ENCODE measurements at regions not wholly inside any gene's neighbourhood (a gene's known extent, or its start where the extent isn't known, plus 50 kb on each side); places are given as distances from the start of the nearest gene placed in this dataset.
"Not testable (repeated sequence)": the region's sequence is repeated elsewhere in the genome, so short reads cannot be mapped to it uniquely, and the experiment has no call there.

DNA sequence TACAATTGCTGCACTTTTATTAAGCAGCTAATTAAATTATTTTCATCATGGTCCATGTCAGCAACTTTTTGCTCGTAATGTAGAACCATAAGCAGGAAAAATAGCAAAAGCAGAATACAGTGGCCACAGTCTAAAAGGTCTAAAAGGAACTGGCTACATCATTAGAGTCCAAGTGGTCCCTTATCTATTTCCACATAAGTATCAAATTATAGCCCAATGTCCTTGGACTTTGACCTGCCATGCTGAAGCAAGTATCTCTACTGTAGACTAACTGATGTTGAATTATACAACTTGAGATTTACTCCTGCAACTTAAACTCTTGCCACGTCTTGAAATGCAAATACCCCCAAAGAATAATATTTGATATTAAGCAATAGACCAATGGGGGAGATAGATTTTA, 68.8 kb downstream of the OXGR1 start:
- DNase-seq (ENCODE audit: low spot score): no peak
- no peak overlapping the region for H3K27ac Mint-ChIP-seq
- no peaks in the 10 kb centered on the region for H3K4me1 Mint-ChIP-seq
- H3K9me3 Mint-ChIP-seq: peaks cover 43% of the 10 kb centered on the region
- peaks cover 2% of the 10 kb centered on the region; the same call in 1 of the 2 replicates for H3K36me3 Mint-ChIP-seq
- no peak for ATAC-seq
- ChIA-PET POLR2A (no interaction called here), CTCF (no interaction called here)
- TF ChIP-seq, protein P1, sequence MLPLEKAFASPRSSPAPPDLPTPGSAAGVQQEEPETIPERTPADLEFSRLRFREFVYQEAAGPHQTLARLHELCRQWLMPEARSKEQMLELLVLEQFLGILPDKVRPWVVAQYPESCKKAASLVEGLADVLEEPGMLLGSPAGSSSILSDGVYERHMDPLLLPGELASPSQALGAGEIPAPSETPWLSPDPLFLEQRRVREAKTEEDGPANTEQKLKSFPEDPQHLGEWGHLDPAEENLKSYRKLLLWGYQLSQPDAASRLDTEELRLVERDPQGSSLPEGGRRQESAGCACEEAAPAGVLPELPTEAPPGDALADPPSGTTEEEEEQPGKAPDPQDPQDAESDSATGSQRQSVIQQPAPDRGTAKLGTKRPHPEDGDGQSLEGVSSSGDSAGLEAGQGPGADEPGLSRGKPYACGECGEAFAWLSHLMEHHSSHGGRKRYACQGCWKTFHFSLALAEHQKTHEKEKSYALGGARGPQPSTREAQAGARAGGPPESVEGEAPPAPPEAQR (CRISPR knock-in tag; IDR thresholded peaks at IDR 0.05): no peak
- no peak for TF ChIP-seq CREB1 (CRISPR knock-in tag; IDR thresholded peaks at IDR 0.05)
- TF ChIP-seq, protein P2, sequence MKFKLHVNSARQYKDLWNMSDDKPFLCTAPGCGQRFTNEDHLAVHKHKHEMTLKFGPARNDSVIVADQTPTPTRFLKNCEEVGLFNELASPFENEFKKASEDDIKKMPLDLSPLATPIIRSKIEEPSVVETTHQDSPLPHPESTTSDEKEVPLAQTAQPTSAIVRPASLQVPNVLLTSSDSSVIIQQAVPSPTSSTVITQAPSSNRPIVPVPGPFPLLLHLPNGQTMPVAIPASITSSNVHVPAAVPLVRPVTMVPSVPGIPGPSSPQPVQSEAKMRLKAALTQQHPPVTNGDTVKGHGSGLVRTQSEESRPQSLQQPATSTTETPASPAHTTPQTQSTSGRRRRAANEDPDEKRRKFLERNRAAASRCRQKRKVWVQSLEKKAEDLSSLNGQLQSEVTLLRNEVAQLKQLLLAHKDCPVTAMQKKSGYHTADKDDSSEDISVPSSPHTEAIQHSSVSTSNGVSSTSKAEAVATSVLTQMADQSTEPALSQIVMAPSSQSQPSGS (CRISPR knock-in tag; IDR thresholded peaks at IDR 0.05; ENCODE audit: borderline replicate concordance, low read depth): no peak
- TF ChIP-seq FOXJ3 (CRISPR knock-in tag; IDR thresholded peaks at IDR 0.05; ENCODE audit: borderline replicate concordance): no peak
- no peak for TF ChIP-seq ATF1 (CRISPR knock-in tag; IDR thresholded peaks at IDR 0.05)
- TF ChIP-seq ZNF263 (CRISPR knock-in tag; IDR thresholded peaks at IDR 0.05; ENCODE audit: low read depth): no peak
- TF ChIP-seq, protein P3, sequence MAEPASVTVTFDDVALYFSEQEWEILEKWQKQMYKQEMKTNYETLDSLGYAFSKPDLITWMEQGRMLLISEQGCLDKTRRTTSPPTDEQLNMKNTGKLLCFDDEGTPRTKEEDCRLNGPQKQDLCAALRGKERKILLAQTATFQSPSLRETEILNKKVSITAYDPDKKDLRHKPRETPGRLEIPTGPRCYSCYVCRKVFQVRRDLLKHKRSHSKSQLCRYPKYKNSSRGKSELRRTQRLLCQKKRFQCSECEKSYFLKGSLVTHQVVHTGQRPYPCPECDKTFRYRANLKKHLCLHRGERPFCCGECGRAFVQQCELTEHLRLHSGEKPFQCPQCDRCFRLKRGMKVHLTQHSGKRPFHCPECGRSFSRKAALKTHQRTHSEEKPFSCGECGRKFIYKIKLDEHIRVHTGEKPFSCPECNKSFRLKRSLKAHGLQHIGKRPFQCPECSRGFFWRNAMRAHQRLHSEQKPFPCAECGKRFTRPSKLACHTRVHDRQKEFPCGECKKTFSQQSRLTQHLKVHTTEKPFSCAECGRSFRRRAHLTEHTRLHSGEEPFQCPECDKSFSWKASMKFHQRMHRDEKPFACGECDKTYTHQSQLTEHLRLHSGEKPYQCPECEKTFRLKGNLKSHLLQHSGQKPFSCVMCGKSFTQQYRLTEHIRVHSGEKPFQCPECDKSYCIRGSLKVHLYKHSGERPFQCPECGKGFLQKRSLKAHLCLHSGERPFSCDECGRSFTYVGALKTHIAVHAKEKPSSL (CRISPR knock-in tag; conservative IDR thresholded peaks at IDR 0.05): no peak
- TF ChIP-seq, protein P4, sequence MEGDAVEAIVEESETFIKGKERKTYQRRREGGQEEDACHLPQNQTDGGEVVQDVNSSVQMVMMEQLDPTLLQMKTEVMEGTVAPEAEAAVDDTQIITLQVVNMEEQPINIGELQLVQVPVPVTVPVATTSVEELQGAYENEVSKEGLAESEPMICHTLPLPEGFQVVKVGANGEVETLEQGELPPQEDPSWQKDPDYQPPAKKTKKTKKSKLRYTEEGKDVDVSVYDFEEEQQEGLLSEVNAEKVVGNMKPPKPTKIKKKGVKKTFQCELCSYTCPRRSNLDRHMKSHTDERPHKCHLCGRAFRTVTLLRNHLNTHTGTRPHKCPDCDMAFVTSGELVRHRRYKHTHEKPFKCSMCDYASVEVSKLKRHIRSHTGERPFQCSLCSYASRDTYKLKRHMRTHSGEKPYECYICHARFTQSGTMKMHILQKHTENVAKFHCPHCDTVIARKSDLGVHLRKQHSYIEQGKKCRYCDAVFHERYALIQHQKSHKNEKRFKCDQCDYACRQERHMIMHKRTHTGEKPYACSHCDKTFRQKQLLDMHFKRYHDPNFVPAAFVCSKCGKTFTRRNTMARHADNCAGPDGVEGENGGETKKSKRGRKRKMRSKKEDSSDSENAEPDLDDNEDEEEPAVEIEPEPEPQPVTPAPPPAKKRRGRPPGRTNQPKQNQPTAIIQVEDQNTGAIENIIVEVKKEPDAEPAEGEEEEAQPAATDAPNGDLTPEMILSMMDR (IDR thresholded peaks at IDR 0.05): no peak
- TF ChIP-seq, protein P5, sequence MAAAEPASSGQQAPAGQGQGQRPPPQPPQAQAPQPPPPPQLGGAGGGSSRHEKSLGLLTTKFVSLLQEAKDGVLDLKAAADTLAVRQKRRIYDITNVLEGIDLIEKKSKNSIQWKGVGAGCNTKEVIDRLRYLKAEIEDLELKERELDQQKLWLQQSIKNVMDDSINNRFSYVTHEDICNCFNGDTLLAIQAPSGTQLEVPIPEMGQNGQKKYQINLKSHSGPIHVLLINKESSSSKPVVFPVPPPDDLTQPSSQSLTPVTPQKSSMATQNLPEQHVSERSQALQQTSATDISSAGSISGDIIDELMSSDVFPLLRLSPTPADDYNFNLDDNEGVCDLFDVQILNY (CRISPR knock-in tag; IDR thresholded peaks at IDR 0.05): no peak
- no peak for TF ChIP-seq OVOL2 (CRISPR knock-in tag; IDR thresholded peaks at IDR 0.05; ENCODE audit: borderline replicate concordance)
- H3K4me3 Mint-ChIP-seq: no peak overlapping the region
- H3K27me3 Mint-ChIP-seq (ENCODE audit: low read depth): no peaks in the 10 kb centered on the region; the same call in 1 of the 2 replicates

DNA sequence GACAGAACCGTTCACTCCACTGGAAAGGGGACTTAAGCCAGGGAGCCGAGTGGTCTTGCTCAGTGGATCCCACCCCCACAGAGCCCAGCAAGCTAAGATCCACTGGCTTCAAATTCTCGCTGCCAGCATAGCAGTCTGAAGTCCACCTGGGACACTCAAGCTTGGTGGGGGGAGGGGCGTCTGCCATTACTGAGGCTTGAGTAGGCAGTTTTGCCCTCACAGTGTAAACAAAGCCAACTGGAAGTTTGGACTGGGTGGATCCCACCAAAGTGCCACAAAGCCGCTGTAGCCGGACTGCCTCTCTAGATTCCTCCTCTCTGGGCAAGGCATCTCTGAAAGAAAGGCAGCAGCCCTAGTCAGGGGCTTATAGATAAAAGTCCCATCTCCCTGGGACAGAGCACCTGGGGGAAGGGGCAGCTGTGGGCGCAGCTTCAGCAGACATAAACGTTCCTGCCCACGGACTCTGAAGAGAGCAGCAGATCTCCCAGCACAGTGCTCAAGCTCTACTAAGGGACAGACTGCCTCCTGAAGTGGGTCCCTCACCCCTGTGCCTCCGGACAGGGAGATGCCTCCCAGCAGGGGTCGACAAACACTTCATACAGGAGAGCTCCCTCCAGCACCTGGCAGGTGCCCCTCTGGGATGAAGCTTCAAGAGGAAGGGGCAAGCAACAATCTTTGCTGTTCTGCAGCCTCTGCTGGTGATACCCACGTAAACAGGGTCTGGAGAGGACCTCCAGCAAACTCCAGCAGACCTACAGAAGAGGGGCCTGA, 75.2 kb downstream of the OXGR1 start:
- ATAC-seq; POLR2A ChIA-PET; H3K27me3 Mint-ChIP-seq (ENCODE audit: low read depth); DNase-seq (ENCODE audit: low spot score); CTCF ChIA-PET; H3K36me3 Mint-ChIP-seq; H3K27ac Mint-ChIP-seq; H3K4me1 Mint-ChIP-seq; H3K4me3 Mint-ChIP-seq: not testable (repeated sequence)
- H3K9me3 Mint-ChIP-seq: peaks cover 39% of the 10 kb centered on the region

DNA sequence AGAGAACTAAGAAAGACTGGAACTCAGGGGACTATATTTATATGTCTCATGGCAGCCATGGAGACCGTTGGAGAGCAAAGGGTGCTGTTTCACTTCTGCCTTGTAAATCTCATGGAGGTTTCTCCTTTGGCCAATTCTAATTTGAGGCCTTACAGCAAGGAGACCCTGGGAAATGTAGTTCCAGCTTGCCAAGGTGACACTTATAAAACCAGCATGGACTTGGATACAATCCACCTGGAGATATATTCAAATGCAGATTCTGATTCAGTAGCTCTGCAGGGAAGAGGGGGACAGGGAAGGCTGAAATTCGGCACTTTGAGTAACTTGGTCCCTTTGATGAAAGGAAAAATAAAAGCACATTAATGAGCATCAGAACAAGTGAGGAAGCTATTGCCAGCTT, 90.0 kb downstream of the OXGR1 start:
- POLR2A ChIA-PET: no interaction called here
- peak; percentile 80 for ATAC-seq

More for the DNA sequence above, 90.0 kb downstream of the OXGR1 start:
- Mint-ChIP-seq H3K4me3 (no peak overlapping the region), H3K4me1 (peaks cover 24% of the 10 kb centered on the region), H3K27me3 (ENCODE audit: low read depth) (no peaks in the 10 kb centered on the region), H3K9me3 (no peaks in the 10 kb centered on the region), H3K27ac (no peak overlapping the region), H3K36me3 (no peaks in the 10 kb centered on the region)
- no peak for DNase-seq (ENCODE audit: low spot score)
- no peak for TF ChIP-seq NFYB (CRISPR knock-in tag; conservative IDR thresholded peaks at IDR 0.05; ENCODE audit: low read depth)
- no peak for TF ChIP-seq CREM (CRISPR knock-in tag; IDR thresholded peaks at IDR 0.05)
- CTCF ChIA-PET: interaction anchor here (0.8 to 0.9 kb wide), 2 partner anchors 54 to 87 kb away, joined by 3 to 5 read pairs; no protein-coding TSS in a partner anchor
